Stomach (tissue), 4 donors: ENCODE measurements at regions not wholly inside any gene's neighbourhood (a gene's known extent, or its start where the extent isn't known, plus 50 kb on each side); places are given as distances from the start of the nearest gene placed in this dataset.

Source experiments
- POLR2A ChIP-seq, 4 donors: fragments of 450-650 bp; IDR thresholded peaks; one replicate each; pipeline ENCODE4 v1.6.1; 2016; ENCODE audit warnings: antibody characterized with exemption in 4 of 4, control low read depth in 2 of 4, mild to moderate bottlenecking in 1 of 4, moderate library complexity in 1 of 4
- TF ChIP-seq, protein P1 (sequence below), 7 experiments: fragments of 450-650 bp in 4 of 7; fragments of 200-600 bp in 3 of 7; sonication (generic) in 3 of 7; IDR thresholded peaks; one replicate each; pipeline ENCODE4 v1.5.1; 2016 to 2019; ENCODE audit warnings: antibody characterized with exemption in 7 of 7, control low read depth in 2 of 7, mild to moderate bottlenecking in 1 of 7

DNA sequence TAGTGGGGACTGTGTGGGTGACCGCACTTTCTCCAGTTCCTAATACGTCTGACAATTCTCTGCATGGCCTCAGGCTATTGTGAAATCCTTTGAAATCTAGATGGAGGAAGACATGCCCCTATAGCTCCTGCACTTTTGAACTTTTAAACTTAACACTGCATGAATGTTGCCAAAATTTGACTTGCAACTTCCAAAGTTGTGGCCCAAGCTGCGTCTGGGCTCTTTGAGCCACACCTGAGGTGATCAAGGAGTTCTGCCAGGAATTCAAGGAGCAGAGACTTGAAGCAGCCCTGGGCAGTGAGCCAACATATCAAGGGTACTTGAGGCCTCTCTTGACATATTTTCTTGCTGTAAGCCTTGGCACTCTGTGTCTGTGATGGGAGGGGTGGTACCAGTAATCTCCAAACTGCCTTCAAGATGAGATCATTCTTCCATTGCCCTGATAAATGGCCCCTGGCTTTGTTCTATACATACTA, 1336.1 kb upstream of the CDH9 start:
- TF ChIP-seq, protein P1, sequence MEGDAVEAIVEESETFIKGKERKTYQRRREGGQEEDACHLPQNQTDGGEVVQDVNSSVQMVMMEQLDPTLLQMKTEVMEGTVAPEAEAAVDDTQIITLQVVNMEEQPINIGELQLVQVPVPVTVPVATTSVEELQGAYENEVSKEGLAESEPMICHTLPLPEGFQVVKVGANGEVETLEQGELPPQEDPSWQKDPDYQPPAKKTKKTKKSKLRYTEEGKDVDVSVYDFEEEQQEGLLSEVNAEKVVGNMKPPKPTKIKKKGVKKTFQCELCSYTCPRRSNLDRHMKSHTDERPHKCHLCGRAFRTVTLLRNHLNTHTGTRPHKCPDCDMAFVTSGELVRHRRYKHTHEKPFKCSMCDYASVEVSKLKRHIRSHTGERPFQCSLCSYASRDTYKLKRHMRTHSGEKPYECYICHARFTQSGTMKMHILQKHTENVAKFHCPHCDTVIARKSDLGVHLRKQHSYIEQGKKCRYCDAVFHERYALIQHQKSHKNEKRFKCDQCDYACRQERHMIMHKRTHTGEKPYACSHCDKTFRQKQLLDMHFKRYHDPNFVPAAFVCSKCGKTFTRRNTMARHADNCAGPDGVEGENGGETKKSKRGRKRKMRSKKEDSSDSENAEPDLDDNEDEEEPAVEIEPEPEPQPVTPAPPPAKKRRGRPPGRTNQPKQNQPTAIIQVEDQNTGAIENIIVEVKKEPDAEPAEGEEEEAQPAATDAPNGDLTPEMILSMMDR (IDR thresholded peaks at IDR 0.05), result no peak
- no peak for TF ChIP-seq POLR2A (IDR thresholded peaks at IDR 0.05)
